Neuronal stem cell (in vitro differentiated cells): ENCODE measurements at regions not wholly inside any gene's neighbourhood (a gene's known extent, or its start where the extent isn't known, plus 50 kb on each side); places are given as distances from the start of the nearest gene placed in this dataset.
"Not testable (repeated sequence)": the region's sequence is repeated elsewhere in the genome, so short reads cannot be mapped to it uniquely, and the experiment has no call there.

Experiments
- DNase-seq: peaks from one replicate; pipeline ENCODE4 v3.0.0-alpha.2; 2013; ENCODE audit warnings: low spot score
- H2AFZ ChIP-seq: one replicate; pipeline ENCODE4 v1.6.1; 2013; ENCODE audit warnings: mild to moderate bottlenecking, low read length, inconsistent platforms
- H2AK5ac ChIP-seq: 2 replicates; pipeline ENCODE4 v1.6.1; 2013; ENCODE audit warnings: low read depth, mild to moderate bottlenecking, inconsistent platforms, low read length, moderate library complexity, mixed read lengths
- H2BK120ac ChIP-seq: 2 replicates; pipeline ENCODE4 v1.6.1; 2013; ENCODE audit warnings: low read depth, mild to moderate bottlenecking, inconsistent platforms, low read length, moderate library complexity, mixed read lengths
- H2BK12ac ChIP-seq: one replicate; pipeline ENCODE4 v1.6.1; 2013; ENCODE audit warnings: low read length, inconsistent platforms
- H2BK15ac ChIP-seq: 2 replicates; pipeline ENCODE4 v1.6.1; 2013; ENCODE audit warnings: mild to moderate bottlenecking, low read length, inconsistent platforms, mixed read lengths
- H2BK5ac ChIP-seq: one replicate; pipeline ENCODE4 v1.6.1; 2013; ENCODE audit warnings: inconsistent platforms, mild to moderate bottlenecking, low read length, moderate library complexity
- H3K14ac ChIP-seq: one replicate; pipeline ENCODE4 v1.6.1; 2013; ENCODE audit warnings: low read length, inconsistent platforms
- H3K18ac ChIP-seq: 2 replicates; pipeline ENCODE4 v1.6.1; 2013; ENCODE audit warnings: low read length, inconsistent platforms
- H3K23ac ChIP-seq: 2 replicates; pipeline ENCODE4 v1.6.1; 2013; ENCODE audit warnings: low read depth, mild to moderate bottlenecking, mixed read lengths, low read length, inconsistent platforms; ENCODE audit not compliant: poor library complexity
- H3K27ac ChIP-seq: replicated peaks from 3 replicates; pipeline ENCODE4 v1.5.1; 2013; ENCODE audit warnings: low read length, inconsistent platforms
- H3K27me3 ChIP-seq, 3 experiments: 2 replicates each; pipeline ENCODE4 v1.6.1; 2013; ENCODE audit warnings: low read length in 3 of 3, mild to moderate bottlenecking in 2 of 3, inconsistent platforms in 1 of 3, low read depth in 1 of 3, mixed read lengths in 1 of 3, moderate library complexity in 1 of 3; ENCODE audit not compliant: control insufficient read depth in 3 of 3, insufficient read depth in 3 of 3
- H3K36me3 ChIP-seq, 2 donors: replicated peaks in 1 of 2; 2 replicates each; pipeline ENCODE4 v1.6.1; 2013; ENCODE audit warnings: low read length in 2 of 2; ENCODE audit not compliant: control insufficient read depth in 2 of 2, insufficient read depth in 2 of 2
- H3K4ac ChIP-seq: 2 replicates; pipeline ENCODE4 v1.6.1; 2013; ENCODE audit warnings: inconsistent platforms, mild to moderate bottlenecking, low read length, moderate library complexity
- H3K4me1 ChIP-seq, 2 donors: 1 replicate in 1 of 2; 2 replicates in 1 of 2; pipeline ENCODE4 v1.6.1; 2013; ENCODE audit warnings: low read length in 2 of 2, low read depth in 1 of 2; ENCODE audit not compliant: control insufficient read depth in 2 of 2, insufficient read depth in 1 of 2
- H3K4me2 ChIP-seq: one replicate; pipeline ENCODE4 v1.6.1; 2013; ENCODE audit warnings: mild to moderate bottlenecking, low read length, inconsistent platforms; ENCODE audit not compliant: insufficient read depth, poor library complexity, severe bottlenecking
- H3K4me3 ChIP-seq, 2 donors: 2 replicates each; pipeline ENCODE4 v1.5.1; 2013; ENCODE audit warnings: low read length in 2 of 2, mild to moderate bottlenecking in 2 of 2, inconsistent platforms in 1 of 2, moderate library complexity in 1 of 2
- H3K79me1 ChIP-seq: one replicate; pipeline ENCODE4 v1.6.1; 2013; ENCODE audit warnings: low read depth, mild to moderate bottlenecking, inconsistent platforms, low read length, moderate library complexity
- H3K9ac ChIP-seq: one replicate; pipeline ENCODE4 v1.6.1; 2013; ENCODE audit warnings: mild to moderate bottlenecking, low read depth, low read length, inconsistent platforms; ENCODE audit not compliant: poor library complexity
- H3K9me3 ChIP-seq, 2 donors: replicated peaks in 1 of 2; 2 replicates each; pipeline versions ENCODE3 to v1.6.1; 2013; ENCODE audit warnings: low read length in 2 of 2, mild to moderate bottlenecking in 2 of 2, inconsistent platforms in 1 of 2, low read depth in 1 of 2, mixed read lengths in 1 of 2, moderate library complexity in 1 of 2; ENCODE audit not compliant: control insufficient read depth in 2 of 2, insufficient read depth in 1 of 2
- H4K8ac ChIP-seq: one replicate; pipeline ENCODE4 v1.6.1; 2013; ENCODE audit warnings: low read depth, mild to moderate bottlenecking, inconsistent platforms, low read length, moderate library complexity
- H4K91ac ChIP-seq: one replicate; pipeline ENCODE4 v1.6.1; 2013; ENCODE audit warnings: low read length, low read depth, mild to moderate bottlenecking, inconsistent platforms; ENCODE audit not compliant: poor library complexity
- WGBS, 2 donors: extraction: QIAGEN DNeasy Blood & Tissue Kit; methylation state at CpG; one replicate each; pipeline ENCODE4 v1.1.7; 2013; ENCODE audit warnings: missing lambda C conversion rate in 2 of 2, mixed read lengths in 1 of 2; ENCODE audit not compliant: insufficient read length in 2 of 2, insufficient replicate concordance in 1 of 2; ENCODE audit errors: extremely low coverage in 2 of 2; 5-methylcytosine and 5-hydroxymethylcytosine counted together

DNA sequence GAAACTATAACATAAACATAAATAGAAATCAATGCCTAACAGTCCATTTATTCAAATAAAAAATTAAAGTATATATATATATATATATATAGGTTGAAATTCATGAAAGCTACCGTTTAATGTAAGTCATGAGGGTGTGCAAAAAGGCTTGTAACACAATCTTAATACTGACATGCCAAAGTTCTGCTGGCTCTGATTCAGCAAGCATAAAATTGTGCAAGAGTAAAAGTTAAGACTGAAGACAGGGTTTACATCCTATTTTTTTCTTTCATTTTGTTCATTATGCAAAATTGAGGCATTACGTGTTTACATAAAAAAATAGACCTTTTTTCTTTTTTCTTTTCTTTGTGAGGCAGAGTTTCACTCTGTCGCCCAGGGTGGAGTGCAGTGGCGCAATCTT, 984.2 kb downstream of the FSCB start:
- no peak overlapping the region for H2AK5ac ChIP-seq
- no peak overlapping the region for H3K4ac ChIP-seq
- H2BK12ac ChIP-seq: no peak overlapping the region
- H3K9me3 ChIP-seq: no peaks in the 10 kb centered on the region
- no peak overlapping the region for H3K18ac ChIP-seq
- no peaks in the 10 kb centered on the region for H3K4me1 ChIP-seq
- no peaks in the 10 kb centered on the region for H3K79me1 ChIP-seq
- H3K4me3 ChIP-seq: no peak overlapping the region
- H3K23ac ChIP-seq: no peak overlapping the region
- H2AFZ ChIP-seq: no peak overlapping the region
- H4K8ac ChIP-seq: no peak overlapping the region
- H4K91ac ChIP-seq: no peak overlapping the region
- no peaks in the 10 kb centered on the region for H3K36me3 ChIP-seq
- no peak overlapping the region for H3K27ac ChIP-seq
- H3K9ac ChIP-seq: no peak overlapping the region
- WGBS, 2 donors: no CpG with 5 or more reads among the region's 4 CpGs
- H3K27me3 ChIP-seq: no peaks in the 10 kb centered on the region
- no peak overlapping the region for H2BK120ac ChIP-seq
- H2BK15ac ChIP-seq: no peak overlapping the region
- no peak overlapping the region for H2BK5ac ChIP-seq
- H3K4me2 ChIP-seq: no peak overlapping the region
- no peak overlapping the region for H3K14ac ChIP-seq
- DNase-seq: no peak

DNA sequence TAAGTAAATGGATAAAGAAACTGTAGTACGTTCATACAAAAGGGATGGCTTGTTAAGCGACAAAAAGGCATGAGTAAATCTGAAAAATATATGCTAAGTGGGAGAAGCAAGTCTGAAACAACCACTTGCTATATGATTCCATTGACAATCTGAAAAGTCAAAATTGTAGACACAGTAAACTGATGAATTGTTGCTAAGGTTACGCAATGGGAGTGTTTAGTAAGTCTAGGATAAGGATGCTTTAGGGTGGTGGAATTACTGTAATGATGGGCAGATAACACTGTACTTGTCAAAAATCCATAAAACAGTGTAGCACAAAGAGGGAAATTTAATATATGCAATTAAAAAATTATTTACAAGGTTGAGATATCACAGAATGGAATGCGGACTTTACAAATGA, 984.9 kb downstream of the FSCB start:
- no CpG with 5 or more reads among the region's 4 CpGs for WGBS, 2 donors
- no peak for DNase-seq

DNA sequence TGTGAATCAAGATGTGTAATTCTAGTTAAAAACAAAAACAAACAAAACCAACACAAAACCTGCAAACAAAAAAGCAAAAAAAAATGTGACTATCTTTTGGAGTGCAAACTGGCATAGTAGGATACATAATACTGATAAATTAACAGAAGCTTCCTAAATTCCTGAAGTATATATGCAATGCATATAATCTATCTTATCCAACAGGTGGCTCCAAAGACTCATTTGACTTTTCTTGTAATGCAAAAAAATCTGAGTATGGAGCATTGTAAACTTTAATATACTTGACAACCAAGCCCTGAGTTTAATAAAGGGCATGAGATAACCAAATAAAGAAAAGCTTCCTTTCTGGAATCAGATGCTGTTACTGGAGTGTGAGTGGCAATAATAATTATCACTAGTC, 1003.6 kb downstream of the FSCB start:
- Histone ChIP-seq H2AK5ac (no peak overlapping the region), H3K79me1 (no peaks in the 10 kb centered on the region), H3K9me3 (no peaks in the 10 kb centered on the region), H2AFZ (no peak overlapping the region), H3K27me3 (no peaks in the 10 kb centered on the region), H2BK120ac (no peak overlapping the region), H3K18ac (no peak overlapping the region), H3K23ac (no peak overlapping the region), H3K4ac (no peak overlapping the region), H4K91ac (no peak overlapping the region), H3K9ac (no peak overlapping the region), H3K14ac (no peak overlapping the region), H3K36me3 (no peaks in the 10 kb centered on the region), H2BK5ac (no peak overlapping the region), H2BK15ac (no peak overlapping the region), H3K4me3 (no peak overlapping the region), H4K8ac (no peak overlapping the region), H3K27ac (no peak overlapping the region), H3K4me1 (no peaks in the 10 kb centered on the region), H2BK12ac (no peak overlapping the region), H3K4me2 (no peak overlapping the region)
- no peak for DNase-seq

More for the DNA sequence above, 984.9 kb downstream of the FSCB start:
- H3K9me3 ChIP-seq: no peaks in the 10 kb centered on the region
- H2BK15ac ChIP-seq: no peak overlapping the region
- no peak overlapping the region for H2AFZ ChIP-seq
- H3K79me1 ChIP-seq: no peaks in the 10 kb centered on the region
- H3K4ac ChIP-seq: no peak overlapping the region
- H3K9ac ChIP-seq: no peak overlapping the region
- H3K4me2 ChIP-seq: no peak overlapping the region
- H3K27me3 ChIP-seq: no peaks in the 10 kb centered on the region
- no peak overlapping the region for H3K27ac ChIP-seq
- H3K18ac ChIP-seq: no peak overlapping the region
- H3K14ac ChIP-seq: no peak overlapping the region
- H3K4me3 ChIP-seq: no peak overlapping the region
- no peak overlapping the region for H4K8ac ChIP-seq
- H2AK5ac ChIP-seq: no peak overlapping the region
- no peak overlapping the region for H2BK120ac ChIP-seq
- no peak overlapping the region for H3K23ac ChIP-seq
- H2BK12ac ChIP-seq: no peak overlapping the region
- H3K36me3 ChIP-seq: no peaks in the 10 kb centered on the region
- no peaks in the 10 kb centered on the region for H3K4me1 ChIP-seq
- H4K91ac ChIP-seq: no peak overlapping the region
- no peak overlapping the region for H2BK5ac ChIP-seq

DNA sequence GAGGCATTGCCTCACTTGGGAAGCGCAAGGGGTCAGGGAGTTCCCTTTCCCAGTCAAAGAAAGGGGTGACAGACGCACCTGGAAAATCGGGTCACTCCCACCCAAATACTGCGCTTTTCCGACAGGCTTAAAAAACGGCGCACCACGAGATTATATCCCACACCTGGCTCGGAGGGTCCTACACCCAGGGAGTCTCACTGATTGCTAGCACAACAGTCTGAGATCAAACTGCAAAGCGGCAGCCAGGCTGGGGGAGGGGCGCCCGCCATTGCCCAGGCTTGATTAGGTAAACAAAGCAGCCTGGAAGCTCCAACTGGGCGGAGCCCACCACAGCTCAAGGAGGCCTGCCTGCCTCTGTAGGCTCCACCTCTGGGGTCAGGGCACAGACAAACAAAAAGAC, 1014.7 kb downstream of the FSCB start:
- not testable (repeated sequence) for H3K4me2 ChIP-seq, H3K79me1 ChIP-seq, H2AFZ ChIP-seq, H3K14ac ChIP-seq, H3K27me3 ChIP-seq, H3K4ac ChIP-seq, H2BK5ac ChIP-seq, H4K8ac ChIP-seq, H3K4me3 ChIP-seq, H2BK12ac ChIP-seq, H3K36me3 ChIP-seq, H4K91ac ChIP-seq, H2BK120ac ChIP-seq, DNase-seq, H3K27ac ChIP-seq, H3K9me3 ChIP-seq, H3K9ac ChIP-seq, H3K18ac ChIP-seq, H3K4me1 ChIP-seq, H2BK15ac ChIP-seq, H2AK5ac ChIP-seq, H3K23ac ChIP-seq
- WGBS, 2 donors: no CpG with 5 or more reads among the region's 13 CpGs
